Colonic mucosa (tissue), 4 donors: ENCODE measurements at regions not wholly inside any gene's neighbourhood (a gene's known extent, or its start where the extent isn't known, plus 50 kb on each side); places are given as distances from the start of the nearest gene placed in this dataset.

Experiments used
- DNase-seq: peaks from one replicate; pipeline ENCODE4 v3.0.0-alpha.2; 2020
- H3K27ac ChIP-seq: fragments of 200-600 bp; one replicate; pipeline ENCODE4 v1.8.0; 2021
- H3K27me3 ChIP-seq: fragments of 200-600 bp; one replicate; pipeline ENCODE4 v1.8.0; 2021
- H3K36me3 ChIP-seq: fragments of 200-600 bp; one replicate; pipeline ENCODE4 v1.8.0; 2021
- H3K4me1 ChIP-seq: fragments of 200-600 bp; one replicate; pipeline ENCODE4 v1.8.0; 2021; ENCODE audit warnings: mild to moderate bottlenecking
- H3K4me3 ChIP-seq: fragments of 200-600 bp; one replicate; pipeline ENCODE4 v1.8.0; 2021
- H3K9ac ChIP-seq, 2 donors: one replicate each; pipeline ENCODE4 v1.7.0; 2013; ENCODE audit warnings: control low read depth in 2 of 2, low read depth in 2 of 2, low read length in 2 of 2
- H3K9me3 ChIP-seq: fragments of 200-600 bp; one replicate; pipeline ENCODE4 v1.8.0; 2021
- CTCF ChIP-seq: fragments of 200-600 bp; IDR thresholded peaks from one replicate; pipeline ENCODE4 v1.8.0; 2022; ENCODE audit warnings: antibody characterized with exemption, mild to moderate bottlenecking
- intact Hi-C: fragments of 100-400 bp; cut with DNase I; formaldehyde crosslinking; loops from one replicate; pipeline ENCODE4 v1.14.1; 2022
- donor health status: healthy.
- donor health status: DM: no; HTN: no; CAD: no.
- donor health status: DM: no; HTN: no; CAD: no.

- H3K4me1 ChIP-seq = no peaks in the 10 kb centered on the region
- no peak overlapping the region for H3K27ac ChIP-seq
- no peaks in the 10 kb centered on the region for H3K27me3 ChIP-seq
- no peak overlapping the region for H3K9ac ChIP-seq
- DNase-seq = no peak
- no peak overlapping the region for H3K4me3 ChIP-seq
- no peak for TF ChIP-seq CTCF
- no peaks in the 10 kb centered on the region for H3K36me3 ChIP-seq
- H3K9me3 ChIP-seq = no peaks in the 10 kb centered on the region
- intact Hi-C loops = no loop called here
Observed at GRCh38 chr3:83092521-83093221, 1331.2 kb upstream of the GBE1 start.

- Histone ChIP-seq H3K27me3 (no peaks in the 10 kb centered on the region), H3K4me1 (no peaks in the 10 kb centered on the region), H3K27ac (no peak overlapping the region), H3K9ac (no peak overlapping the region), H3K9me3 (no peaks in the 10 kb centered on the region), H3K4me3 (no peak overlapping the region), H3K36me3 (no peaks in the 10 kb centered on the region)
- TF ChIP-seq CTCF = no peak
- intact Hi-C loops = no loop called here
- DNase-seq = no peak
Observed at GRCh38 chr3:83076041-83076440, 1314.6 kb upstream of the GBE1 start.

GRCh38 chr3:83074485-83074884, 1313.0 kb upstream of the GBE1 start:
- H3K4me3 ChIP-seq = no peak overlapping the region
- no peak for DNase-seq
- intact Hi-C loops = no loop called here
- no peaks in the 10 kb centered on the region for H3K9me3 ChIP-seq
- H3K36me3 ChIP-seq = no peaks in the 10 kb centered on the region
- H3K27ac ChIP-seq = no peak overlapping the region
- no peaks in the 10 kb centered on the region for H3K4me1 ChIP-seq
- H3K9ac ChIP-seq = no peak overlapping the region
- TF ChIP-seq CTCF = no peak
- H3K27me3 ChIP-seq = no peaks in the 10 kb centered on the region

GRCh38 chr3:83065851-83066460, 1304.5 kb upstream of the GBE1 start:
- TF ChIP-seq CTCF = no peak
- intact Hi-C loops = no loop called here
- Histone ChIP-seq H3K27me3 (no peaks in the 10 kb centered on the region), H3K27ac (no peak overlapping the region), H3K9me3 (peaks cover 4% of the 10 kb centered on the region), H3K36me3 (no peaks in the 10 kb centered on the region), H3K4me1 (no peaks in the 10 kb centered on the region), H3K9ac (no peak overlapping the region), H3K4me3 (no peak overlapping the region)
- DNase-seq = no peak

GRCh38 chr3:83063446-83063845, 1302.0 kb upstream of the GBE1 start:
- no peak overlapping the region for H3K9ac ChIP-seq
- intact Hi-C loops = no loop called here
- H3K27ac ChIP-seq = no peak overlapping the region
- no peak for TF ChIP-seq CTCF
- H3K4me3 ChIP-seq = no peak overlapping the region
- H3K4me1 ChIP-seq = no peaks in the 10 kb centered on the region
- H3K9me3 ChIP-seq = peaks cover 4% of the 10 kb centered on the region
- no peak for DNase-seq
- H3K27me3 ChIP-seq = no peaks in the 10 kb centered on the region
- H3K36me3 ChIP-seq = no peaks in the 10 kb centered on the region
